SK-N-MC (cell line): ENCODE measurements at regions not wholly inside any gene's neighbourhood (a gene's known extent, or its start where the extent isn't known, plus 50 kb on each side); places are given as distances from the start of the nearest gene placed in this dataset.

ENCODE experiments used
- EZH2 ChIP-seq: fragments of 200-600 bp; sonication (generic); IDR thresholded peaks from one replicate; pipeline ENCODE4 v1.6.1; 2017; ENCODE audit warnings: antibody characterized with exemption
- FOXP2 ChIP-seq: optimal IDR thresholded peaks from 2 replicates; pipeline ENCODE3; 2011; ENCODE audit warnings: mild to moderate bottlenecking, moderate library complexity; ENCODE audit not compliant: insufficient read depth; ENCODE audit errors: extremely low read length, control extremely low read depth
- POLR2AphosphoS5 ChIP-seq: IDR thresholded peaks from 2 replicates; pipeline ENCODE4 v1.6.1; 2012; ENCODE audit warnings: mild to moderate bottlenecking, low read depth, low read length, borderline replicate concordance

DNA sequence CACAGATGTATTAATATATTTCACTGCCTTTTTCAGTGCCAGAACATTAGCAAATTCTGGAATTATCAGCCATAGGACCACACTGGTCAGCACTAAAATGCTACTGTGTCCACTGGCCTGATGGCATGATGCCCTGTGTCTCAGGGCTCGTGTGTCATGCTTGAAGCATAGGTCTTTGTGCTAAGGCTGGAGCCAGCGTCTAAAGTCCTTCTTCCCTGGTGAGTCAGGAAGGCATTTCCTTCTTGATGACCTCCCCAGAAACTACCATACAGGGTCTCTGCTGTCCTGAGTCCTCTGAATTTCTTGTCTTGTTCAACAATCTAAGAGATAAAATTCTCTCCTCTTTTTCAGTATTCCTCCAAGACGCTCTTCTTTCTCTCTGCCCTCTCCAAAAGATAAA, 489.9 kb downstream of the PSAT1 start:
- TF ChIP-seq POLR2AphosphoS5 (no peak), EZH2 (no peak), FOXP2 (no peak)
